ENCODE measurements at regions not wholly inside any gene's neighbourhood (a gene's known extent, or its start where the extent isn't known, plus 50 kb on each side); places are given as distances from the start of the nearest gene placed in this dataset.

GRCh38 chr5:176740131-176740701 is 70.1 kb upstream of the UNC5A start:
- TF ChIP-seq POLR2AphosphoS5 (IDR thresholded peaks at IDR 0.05): no peak
- no peak for TF ChIP-seq CTCF (IDR thresholded peaks at IDR 0.05)
